ENCODE measurements at regions not wholly inside any gene's neighbourhood (a gene's known extent, or its start where the extent isn't known, plus 50 kb on each side); places are given as distances from the start of the nearest gene placed in this dataset.

DNA sequence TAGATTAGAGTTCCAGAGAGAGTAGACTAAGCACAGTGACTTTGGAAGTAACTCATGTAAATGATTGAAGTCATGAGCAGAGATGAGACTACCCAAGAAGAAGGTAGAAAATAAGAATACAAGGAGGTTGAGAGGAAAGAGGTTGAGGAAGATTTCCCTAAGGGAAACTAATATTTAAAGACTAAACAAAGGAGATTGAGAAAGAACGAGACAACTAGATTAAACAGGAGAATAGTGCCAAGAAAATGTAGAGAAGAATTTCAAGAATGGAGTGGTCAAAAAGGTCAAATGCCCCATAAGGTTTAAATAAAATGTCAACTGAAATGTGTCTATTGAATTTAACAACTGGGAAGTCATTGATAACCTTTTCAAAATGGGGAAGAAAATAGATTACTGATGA is 59.0 kb downstream of the RPS29 start:
- no peak for DNase-seq

DNA sequence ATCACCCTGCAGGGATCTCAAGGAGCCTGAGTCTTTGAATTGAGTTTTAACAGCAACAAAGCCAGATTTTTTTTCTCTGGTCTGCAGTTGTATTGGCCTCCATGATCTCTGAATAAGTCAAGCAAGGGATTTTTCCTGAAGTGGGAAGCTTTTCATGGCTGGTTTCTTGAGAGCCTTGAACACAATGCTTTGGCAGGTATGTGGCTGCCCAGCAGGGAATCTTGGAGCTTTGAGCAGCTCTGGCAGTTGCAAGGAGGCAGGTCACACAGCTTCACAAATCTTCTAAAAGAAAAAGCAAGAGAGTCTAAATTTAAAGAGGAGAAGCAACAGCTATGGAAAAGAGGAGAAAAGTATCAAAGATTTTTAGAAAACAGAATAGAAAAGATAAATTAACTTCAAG is 60.1 kb downstream of the RPS29 start:
- no peak for DNase-seq

DNA sequence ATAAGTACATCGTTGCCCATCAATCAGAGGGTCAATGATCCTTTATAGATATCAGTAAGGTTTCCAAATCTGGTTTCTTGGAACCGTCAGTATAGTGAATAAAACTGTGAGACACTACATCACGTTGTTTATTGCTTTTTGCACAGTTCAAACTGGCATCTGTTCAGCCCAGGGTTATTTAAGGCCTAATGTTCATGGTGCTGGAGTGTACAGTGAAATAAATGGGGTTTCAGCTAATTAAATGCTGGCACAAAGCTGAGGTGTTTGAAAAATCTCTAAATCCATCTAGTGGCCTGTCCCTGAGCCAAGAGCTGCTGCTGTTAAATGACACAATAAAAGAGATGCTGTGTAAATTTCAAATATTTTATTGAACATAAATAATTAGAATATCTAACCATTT is 69.9 kb downstream of the RPS29 start:
- no peak for DNase-seq

DNA sequence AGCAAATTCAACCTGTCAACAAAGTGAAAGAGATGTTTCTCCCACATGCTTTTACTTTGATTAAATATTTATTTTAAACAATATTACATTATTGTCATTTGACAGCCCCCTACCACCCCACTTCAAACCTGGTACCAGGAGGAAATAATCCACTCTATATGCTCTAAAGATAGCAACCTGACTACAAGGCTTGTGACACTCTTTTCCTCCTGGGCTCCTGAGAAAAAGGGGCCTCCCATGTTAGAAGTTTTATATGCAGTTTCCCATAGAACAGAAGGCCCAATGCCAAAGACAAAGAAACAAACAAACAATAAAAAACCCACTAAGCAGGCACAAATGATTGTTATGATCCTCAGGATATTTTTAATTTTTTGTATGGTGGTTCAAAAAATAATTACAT is 73.6 kb downstream of the RPS29 start:
- no peak for DNase-seq

DNA sequence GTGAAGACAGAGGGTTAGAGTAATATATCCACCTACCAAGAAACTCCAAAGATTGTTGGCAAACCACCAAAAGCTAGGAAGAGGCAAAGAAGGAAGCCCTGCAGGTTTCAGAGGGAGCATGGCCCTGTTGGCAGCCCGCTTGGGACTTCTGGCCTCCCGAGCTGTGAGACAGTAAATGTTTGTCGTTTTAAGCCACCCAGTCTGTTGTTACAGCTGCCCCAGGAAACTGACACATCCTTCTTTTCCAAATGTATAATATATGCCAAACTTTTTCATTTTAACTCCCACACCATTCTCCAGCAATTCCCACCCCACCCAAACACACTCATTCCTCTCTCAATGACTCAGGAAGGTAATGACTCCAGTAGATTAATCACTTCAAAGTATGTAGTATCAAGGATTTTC is 74.0 kb downstream of the RPS29 start:
- no peak for DNase-seq

DNA sequence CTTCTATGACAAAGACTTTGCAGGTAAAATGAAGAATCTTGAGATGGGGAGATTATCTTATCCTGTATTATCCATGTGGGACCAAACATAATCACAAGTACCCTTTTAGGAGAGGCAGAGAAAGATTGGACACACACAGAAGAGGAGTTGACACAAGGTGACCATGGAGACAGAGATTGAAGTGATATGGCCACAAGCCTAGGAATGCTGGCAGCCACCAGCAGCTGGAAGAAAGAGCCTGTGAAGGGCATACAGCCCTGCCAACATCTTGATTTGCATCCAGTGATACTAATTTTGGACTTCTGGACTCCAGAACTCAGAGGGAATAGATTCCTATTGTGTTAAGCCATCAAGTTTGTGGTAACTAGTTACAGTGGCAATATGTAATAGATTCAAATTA is 78.1 kb downstream of the RPS29 start:
- no peak for DNase-seq

DNA sequence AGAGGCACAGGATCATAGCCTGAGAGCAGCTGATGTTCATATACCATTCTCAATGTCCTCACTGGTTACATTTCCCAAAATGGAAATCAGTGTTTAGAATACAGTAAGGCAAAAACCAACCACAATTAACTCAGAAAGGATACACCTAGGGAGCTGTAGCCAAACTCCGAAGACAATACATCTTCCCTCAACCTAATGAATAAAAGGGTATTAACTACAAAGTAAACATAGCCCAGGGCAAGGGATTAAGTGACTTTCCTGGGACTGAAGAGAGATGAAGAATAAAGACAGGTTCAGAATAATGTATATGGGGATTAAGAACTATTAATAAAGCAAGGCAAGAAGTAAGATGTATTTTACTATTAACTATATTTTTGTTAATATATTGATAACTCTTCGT is 79.5 kb downstream of the RPS29 start:
- no peak for DNase-seq

DNA sequence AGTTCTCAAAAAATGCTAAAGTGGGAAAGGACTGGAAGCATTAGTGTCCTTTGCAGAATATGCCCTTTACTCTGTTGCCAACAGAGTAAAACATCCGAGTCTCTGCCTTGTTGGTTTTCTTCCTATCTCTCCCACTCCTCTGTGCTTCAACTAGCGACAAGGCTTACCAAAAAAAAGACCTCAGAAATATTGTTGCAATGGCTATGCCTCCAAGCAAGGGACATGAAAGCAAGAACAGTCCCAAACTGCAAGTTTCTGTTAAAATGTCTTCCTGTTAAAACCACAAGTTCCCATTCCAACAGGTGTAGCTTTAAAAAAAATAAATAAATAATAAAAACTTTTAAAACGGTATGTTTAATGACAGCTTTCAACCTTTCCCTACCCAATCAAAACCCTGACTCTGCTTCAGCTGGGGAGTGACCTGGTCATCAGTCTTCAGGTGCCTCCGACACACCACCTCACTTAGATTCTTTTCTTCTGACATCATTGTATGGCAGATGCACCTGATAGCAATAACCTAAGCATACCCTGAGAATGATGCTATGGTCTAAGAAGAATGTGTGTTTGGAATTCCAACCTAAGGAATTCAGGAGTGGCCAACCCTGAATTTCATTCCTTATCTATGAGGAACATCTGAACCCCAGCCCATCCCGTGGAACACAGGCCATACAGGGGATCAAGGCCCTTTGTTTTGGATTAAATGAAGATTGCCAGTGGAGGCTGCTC is 81.0 kb downstream of the RPS29 start:
- no peak for DNase-seq

DNA sequence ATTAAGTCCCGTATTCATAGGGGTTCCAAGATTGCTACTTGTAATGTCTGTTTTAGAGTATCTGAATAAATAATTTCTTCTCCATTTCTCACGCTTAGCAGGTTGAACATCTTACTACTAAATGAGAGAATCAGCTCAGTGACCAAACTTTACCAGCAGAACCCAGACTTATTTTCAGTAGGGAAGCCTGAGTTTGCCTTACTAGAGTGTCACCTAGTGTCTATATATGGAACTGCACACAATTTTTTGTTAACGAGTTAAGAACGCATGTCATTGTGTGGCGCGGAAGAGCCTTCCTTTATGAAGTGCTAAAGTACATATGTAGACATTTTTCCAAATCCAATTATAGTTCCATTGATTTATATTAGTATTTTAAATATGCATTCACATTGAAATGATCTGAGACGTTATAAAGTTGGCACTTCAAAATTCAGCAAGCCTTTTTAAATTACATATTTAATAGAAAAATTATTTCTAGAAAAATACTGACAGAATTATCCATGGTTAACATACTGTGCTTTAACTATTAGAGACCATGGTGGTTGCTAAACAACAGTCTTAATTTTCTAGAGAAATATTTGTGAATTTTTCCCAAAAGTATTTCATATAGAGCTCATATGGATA is 88.3 kb downstream of the RPS29 start:
- peak; percentile 1 for DNase-seq

DNA sequence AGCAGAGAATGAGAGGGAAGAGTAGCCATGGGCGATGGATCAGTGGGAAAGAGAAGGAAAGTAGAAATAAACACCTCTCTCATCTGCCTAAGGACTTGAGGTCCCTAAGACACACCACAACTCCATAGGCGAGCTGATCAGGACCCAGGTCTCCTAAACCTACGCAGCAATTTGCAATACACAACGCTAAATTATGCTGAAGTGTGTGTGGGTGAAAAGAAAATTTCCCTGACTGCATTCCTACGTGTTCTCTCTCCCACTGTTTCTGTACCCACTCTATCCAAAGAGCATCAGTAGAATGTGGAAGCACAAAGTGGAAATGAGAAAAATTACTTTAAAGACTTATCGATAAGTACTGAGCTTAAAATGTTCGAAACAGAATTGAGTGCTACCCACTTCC is 88.9 kb downstream of the RPS29 start:
- DNase-seq, result no peak

DNA sequence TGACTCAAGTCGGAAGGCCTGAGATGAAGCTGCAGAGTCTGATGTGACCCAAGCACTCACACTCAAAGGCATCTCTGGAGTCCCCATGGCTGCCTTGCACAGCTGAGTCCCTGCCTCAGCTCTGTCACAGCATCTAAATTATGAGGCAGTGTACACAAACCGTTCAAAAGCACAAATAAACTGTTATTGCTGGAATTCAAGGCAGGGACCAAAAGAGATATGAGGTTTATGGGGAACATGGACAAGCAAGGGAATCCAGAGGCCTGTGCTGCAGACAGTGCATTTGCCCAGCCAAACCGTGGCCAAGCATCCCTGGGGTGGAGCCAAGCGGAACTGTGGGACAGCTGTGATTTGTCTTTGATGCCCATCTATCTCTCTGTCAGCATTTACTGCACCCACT is 91.3 kb downstream of the RPS29 start:
- no peak for DNase-seq

DNA sequence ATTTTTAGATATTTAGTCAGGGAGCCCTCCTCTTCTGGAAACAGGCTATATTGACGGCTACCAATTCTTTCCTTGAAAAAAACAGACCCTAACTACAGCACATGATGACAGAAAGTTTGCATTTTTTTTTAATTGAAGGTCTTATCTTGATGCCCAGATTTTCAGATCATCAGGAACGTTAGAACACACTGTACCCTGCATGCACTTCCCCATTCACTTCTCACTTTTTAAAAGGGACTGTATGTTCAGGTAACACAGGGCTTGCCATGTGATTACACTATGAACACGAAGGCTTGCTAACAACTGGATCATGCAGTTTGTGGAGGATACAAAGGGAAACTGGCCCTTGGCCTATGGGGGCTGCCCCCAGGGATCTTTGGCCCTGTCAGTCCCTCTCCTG is 92.6 kb downstream of the RPS29 start:
- DNase-seq, result no peak

DNA sequence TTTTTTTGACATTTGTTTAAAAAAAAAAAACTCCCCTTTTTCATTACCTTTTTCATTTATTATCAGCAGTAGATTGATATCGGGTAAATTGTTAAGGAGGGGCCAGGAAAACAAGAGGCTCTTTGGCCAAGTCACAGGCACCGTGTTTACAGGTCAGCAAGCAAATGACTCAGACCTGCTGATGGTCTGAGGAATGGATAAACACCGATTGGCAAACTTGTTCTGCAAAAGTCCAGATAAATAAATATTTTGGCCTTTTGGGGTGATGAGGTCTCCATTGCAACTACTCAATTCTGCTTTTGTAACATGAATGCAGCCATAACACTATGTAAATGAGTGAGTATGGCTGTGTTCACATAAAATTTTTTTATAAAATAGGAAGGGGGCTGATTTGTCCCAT is 94.0 kb downstream of the RPS29 start:
- no peak for DNase-seq

DNA sequence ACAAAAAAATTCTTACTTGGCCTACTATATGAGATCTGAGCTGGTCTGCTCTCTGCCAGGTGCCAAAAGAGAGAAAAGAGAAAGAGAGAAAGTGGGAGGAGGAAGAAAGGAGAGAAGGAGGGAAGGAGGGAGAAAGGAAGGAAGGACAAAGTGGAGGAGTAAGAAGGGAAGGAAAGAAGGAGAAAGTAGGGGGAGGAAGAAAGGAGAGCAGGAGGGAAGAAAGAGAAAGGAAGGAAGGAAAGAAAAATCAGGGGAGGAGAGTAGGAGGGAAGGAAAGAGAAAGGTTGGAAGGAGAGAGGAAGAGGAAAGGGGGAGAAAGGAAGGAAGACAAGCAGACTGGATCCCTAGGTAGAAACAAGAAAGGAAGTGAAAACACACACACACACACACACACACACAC is 96.8 kb downstream of the RPS29 start:
- DNase-seq, result no peak

DNA sequence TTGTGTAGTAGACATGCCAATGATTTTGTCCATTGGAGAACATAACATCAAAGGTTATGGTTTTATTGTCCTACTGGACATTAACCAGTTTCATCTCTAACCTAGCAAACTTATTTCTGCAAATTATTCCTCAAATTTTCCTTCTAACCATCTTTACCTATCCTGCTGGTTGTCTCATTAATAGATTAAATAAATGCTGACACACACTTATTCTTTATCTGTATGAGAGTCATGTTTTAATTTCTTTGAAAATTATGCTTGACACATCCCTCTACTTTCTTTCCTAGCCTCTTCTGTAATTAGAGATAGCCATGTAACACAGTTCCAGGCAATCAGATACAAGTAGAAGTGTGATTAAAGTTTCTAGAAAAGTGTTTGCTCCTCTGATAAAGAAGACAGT is 98.9 kb downstream of the RPS29 start:
- DNase-seq, result no peak

DNA sequence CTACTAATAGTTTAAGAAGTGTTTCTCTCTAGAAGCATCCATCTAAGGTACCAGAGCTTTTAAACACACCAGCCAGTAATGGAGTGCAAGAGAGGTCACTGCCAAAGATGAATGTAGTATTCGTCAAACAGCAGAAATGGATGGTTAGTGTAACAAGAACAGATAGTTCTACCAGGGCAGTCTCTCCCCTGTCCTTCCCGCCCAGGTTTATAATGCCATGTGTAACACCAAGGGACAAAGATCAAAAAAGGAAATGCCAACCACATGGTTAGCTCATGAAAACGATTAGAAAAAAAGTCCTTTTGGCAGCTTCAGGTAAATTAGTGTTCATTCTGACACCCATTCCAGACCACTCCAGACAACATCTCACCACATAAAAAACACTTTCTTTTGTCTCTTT is 100.9 kb downstream of the RPS29 start:
- DNase-seq, result no peak

DNA sequence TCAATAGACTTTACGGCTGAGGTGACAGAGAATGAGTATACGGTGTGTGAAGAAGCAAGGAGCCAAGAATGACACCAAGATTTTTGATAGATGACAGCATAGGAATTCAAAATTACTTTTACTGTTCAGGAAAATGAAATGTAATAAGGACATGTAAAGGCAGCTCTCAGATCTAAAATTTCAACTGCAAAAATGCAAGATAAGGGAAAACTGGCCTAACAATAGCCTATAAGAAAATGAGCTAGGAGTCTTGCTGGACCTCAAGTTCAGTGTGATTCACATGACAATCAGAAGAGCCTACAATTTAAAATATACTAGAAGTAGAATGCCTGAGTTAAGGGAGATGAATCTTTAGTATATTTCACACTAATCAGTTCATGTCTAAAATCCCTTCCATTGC is 102.0 kb downstream of the RPS29 start:
- DNase-seq, result no peak

DNA sequence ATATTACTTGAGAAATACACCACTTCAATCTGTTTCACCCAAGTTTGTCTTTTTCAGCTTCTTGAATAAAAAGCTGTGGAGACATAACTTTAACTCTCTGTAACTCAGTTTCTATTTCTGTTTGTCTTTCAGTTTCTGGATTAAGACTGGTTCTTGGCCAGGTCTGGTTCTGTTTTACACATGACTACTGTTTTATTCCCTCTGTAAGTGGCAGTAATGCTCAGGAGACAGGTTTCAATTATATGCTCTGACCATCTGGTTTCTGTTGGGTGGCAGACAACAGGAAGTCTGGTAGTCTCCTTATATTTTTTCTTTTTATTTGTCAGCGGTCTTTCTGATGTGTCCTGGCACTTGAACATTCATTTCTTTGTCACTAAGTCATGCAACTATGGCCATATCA is 102.9 kb downstream of the RPS29 start:
- no peak for DNase-seq

DNA sequence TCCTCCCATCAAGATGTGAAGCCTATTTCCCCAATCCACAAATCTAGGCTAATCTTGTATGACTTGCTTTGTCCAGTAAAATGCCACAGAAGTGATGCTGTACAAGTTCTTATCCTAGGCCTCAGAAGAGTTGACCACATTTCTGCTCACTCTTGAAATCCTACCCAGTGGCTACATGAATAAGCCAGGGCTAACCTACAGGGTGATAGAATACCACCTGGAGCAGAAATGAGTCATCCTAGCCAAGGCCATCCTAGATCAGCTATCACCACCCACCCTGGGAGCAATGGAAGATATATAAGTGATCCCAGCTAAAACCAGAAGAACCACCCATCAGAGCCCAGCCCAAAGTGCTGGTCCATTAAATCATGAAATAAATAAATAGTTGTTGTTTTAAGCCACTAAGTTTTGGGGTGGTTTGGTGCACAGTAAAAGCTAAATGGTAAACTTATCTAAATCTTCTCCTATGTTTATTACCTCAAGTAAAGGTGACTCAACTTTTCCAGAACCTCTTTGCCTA is 105.1 kb downstream of the RPS29 start:
- DNase-seq, result no peak

DNA sequence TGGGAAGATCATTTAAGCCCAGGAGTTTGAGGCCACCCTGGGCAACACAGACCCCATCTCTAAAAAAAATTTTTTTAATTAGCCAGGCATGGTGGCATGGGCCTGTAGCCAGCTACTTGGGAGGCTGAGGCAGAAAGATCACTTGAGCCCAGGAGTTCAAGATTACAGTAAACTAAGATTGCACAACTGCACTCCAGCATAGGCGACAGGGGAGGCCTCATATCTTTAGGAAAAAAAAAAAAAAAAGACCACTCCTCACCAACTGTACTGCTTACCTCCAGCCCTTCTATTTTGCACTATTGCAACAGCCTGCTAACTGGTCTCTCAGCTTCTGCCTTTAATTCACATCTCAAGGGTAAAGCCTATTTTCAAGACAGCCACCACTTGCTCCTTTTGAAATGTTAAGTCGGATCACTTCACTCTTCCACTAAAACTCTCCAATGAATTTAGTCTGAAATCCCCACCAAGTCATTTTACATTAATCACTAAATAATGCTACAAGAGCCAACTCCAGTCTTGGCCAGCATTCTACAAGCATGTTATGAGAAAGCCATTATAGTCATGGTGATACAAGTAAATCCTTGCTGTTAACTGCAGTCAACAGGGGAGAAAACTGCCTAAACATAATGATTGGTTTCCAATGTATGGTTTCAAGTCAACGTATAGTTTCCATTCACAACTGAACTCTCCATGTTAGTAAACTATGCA is 106.0 kb downstream of the RPS29 start:
- no peak for DNase-seq

DNA sequence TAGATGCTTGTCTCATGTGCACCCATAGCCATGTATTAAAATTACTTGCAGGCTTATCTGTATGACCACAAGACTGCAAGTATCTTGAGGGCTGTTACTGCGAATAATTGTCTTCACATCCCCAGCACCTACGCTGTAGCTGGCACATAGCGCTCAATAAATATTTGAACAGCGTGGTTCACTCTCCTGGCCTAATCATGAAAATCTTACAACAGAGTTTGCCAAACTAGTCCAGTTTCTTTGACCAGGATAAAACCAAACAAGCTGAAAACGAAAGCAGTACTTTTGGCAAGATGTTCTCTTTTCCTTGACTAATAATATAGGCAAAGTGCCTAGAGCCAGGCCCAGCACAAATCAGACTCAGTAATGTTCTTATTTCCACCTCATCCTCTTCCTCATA is 106.7 kb downstream of the RPS29 start:
- DNase-seq, result no peak

DNA sequence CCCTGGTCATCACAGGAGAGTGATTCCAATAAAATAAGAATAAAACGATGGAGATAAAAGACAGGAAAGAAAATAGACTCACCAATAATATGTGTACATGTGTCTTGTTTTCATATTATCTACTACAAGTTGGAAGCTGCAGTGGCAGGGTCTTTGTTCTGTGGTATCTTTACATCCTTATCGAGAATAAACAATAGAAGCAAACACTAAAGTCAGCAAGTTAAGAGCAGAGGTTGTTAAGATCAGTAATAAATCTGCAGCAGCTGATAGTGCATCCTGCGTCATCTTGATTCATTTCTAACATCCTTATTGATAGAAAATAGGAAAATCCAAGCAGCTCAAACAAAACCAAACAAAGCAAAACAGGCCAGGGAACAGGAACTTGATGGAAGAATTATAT is 107.4 kb downstream of the RPS29 start:
- no peak for DNase-seq

DNA sequence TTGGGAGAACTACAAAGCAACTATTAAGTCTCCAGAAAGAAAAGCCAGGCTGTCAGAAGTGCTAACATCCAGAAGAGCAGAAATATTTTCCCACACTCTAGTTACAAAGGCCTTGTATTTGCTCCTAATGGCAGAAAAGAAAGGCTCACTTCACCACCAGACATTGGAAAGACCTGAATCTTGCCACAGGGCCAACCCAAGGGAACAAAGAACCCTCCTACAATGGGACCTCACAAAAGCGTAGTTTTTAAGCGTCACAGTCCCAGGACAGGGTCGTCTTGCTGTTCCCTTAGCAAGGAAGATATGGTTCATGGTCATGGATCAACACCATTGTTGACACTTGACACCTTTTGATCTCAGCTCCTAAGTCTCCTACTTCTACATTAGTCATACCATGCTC is 119.1 kb downstream of the RPS29 start:
- no peak for DNase-seq

DNA sequence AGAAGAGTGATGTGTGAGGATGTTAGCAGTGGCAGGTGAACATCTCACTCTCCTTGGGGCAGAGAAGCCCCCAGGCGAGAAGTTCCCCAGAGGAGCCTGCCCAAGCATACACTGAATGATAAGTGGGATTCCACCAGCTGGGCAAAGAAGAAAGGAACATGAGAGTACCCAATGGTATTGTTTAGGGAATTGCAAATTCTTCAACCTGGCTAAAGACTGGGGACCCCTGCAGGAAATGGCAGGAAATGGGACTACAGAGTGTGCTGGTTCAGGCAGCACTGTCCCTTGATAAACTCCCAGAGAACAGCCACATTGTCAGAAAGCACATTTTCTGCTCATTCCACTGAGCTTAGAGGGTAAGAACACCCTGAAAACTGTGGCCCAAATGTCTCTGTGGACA is 121.3 kb downstream of the RPS29 start:
- DNase-seq, result no peak
